IMR-90 (cell line): ENCODE measurements at regions not wholly inside any gene's neighbourhood (a gene's known extent, or its start where the extent isn't known, plus 50 kb on each side); places are given as distances from the start of the nearest gene placed in this dataset.

Experiments
- ATAC-seq: fragments of 200-7000 bp; cut with Tn5 transposase; 2 replicates; pipeline ENCODE4 v1.9.1; 2020; ENCODE audit warnings: low read depth, mild to moderate bottlenecking, moderate library complexity
- BruUV-seq: library from RNA; stranded (reverse); fragments of 400-500 nt; replicated peaks from 2 replicates; lab custom pipeline; 2021; lab: Mats Ljungman, UMichigan
- CTCF ChIA-PET: fragments of 300-600 bp; formaldehyde crosslinking; extraction: SDS; loops from one replicate; lab custom pipeline; 2021; ENCODE audit warnings: antibody characterized with exemption; lab: Yijun Ruan, JAX
- POLR2A ChIA-PET: fragments of 300-600 bp; sonication (Branson Sonifier 250); formaldehyde crosslinking; loops from one replicate; lab custom pipeline; 2022; ENCODE audit warnings: antibody characterized with exemption; ENCODE audit not compliant: unreplicated experiment; lab: Charles Lee
- DNase-seq: peaks from one replicate; pipeline ENCODE4 v3.0.0; 2013
- H2AFZ ChIP-seq: replicated peaks from 2 replicates; pipeline ENCODE3; 2013; ENCODE audit warnings: low read length, mild to moderate bottlenecking; ENCODE audit not compliant: poor library complexity
- H2AK5ac ChIP-seq: 2 replicates; pipeline ENCODE4 v1.6.1; 2013; ENCODE audit warnings: low read depth, low read length, inconsistent platforms
- H2AK9ac ChIP-seq: replicated peaks from 2 replicates; pipeline ENCODE3; 2013; ENCODE audit warnings: mild to moderate bottlenecking, low read depth, low read length, moderate library complexity; ENCODE audit not compliant: poor library complexity
- H2BK120ac ChIP-seq: 2 replicates; pipeline ENCODE4 v1.6.1; 2013; ENCODE audit warnings: low read depth, low read length, inconsistent platforms
- H2BK15ac ChIP-seq: 3 replicates; pipeline ENCODE4 v1.6.1; 2013; ENCODE audit warnings: low read depth, low read length, inconsistent platforms
- H2BK20ac ChIP-seq: 2 replicates; pipeline ENCODE4 v1.6.1; 2013; ENCODE audit warnings: low read depth, mild to moderate bottlenecking, inconsistent platforms, low read length, moderate library complexity
- H2BK5ac ChIP-seq: 2 replicates; pipeline ENCODE4 v1.6.1; 2013; ENCODE audit warnings: mild to moderate bottlenecking, low read depth, low read length, inconsistent platforms; ENCODE audit not compliant: poor library complexity, severe bottlenecking
- H3K14ac ChIP-seq: replicated peaks from 2 replicates; pipeline ENCODE4 v1.6.1; 2013; ENCODE audit warnings: low read depth, low read length, inconsistent platforms
- H3K18ac ChIP-seq: 2 replicates; pipeline ENCODE4 v1.6.1; 2013; ENCODE audit warnings: low read depth, low read length, control low read depth
- H3K23ac ChIP-seq: 2 replicates; pipeline ENCODE4 v1.6.1; 2013; ENCODE audit warnings: low read depth, low read length, inconsistent platforms
- H3K27ac ChIP-seq: 2 replicates; pipeline ENCODE4 v1.5.1; 2013; ENCODE audit warnings: mild to moderate bottlenecking, control low read depth, low read length; ENCODE audit not compliant: insufficient read depth
- H3K27me3 ChIP-seq: 2 replicates; pipeline ENCODE4 v1.6.1; 2013; ENCODE audit warnings: low read length; ENCODE audit not compliant: control insufficient read depth, insufficient read depth
- H3K36me3 ChIP-seq: 2 replicates; pipeline ENCODE4 v1.6.1; 2013; ENCODE audit warnings: low read length, mixed read lengths; ENCODE audit not compliant: control insufficient read depth, insufficient read depth
- H3K4ac ChIP-seq: 2 replicates; pipeline ENCODE4 v1.6.1; 2013; ENCODE audit warnings: low read depth, low read length, inconsistent platforms
- H3K4me1 ChIP-seq: 2 replicates; pipeline ENCODE4 v1.6.1; 2013; ENCODE audit warnings: low read length, mixed read lengths; ENCODE audit not compliant: control insufficient read depth, insufficient read depth
- H3K4me2 ChIP-seq: 2 replicates; pipeline ENCODE4 v1.6.1; 2013; ENCODE audit warnings: low read depth, mild to moderate bottlenecking, control low read depth, low read length, moderate library complexity
- H3K4me3 ChIP-seq: 2 replicates; pipeline ENCODE4 v1.5.1; 2013; ENCODE audit warnings: low read depth, mild to moderate bottlenecking, control low read depth, low read length, moderate library complexity; ENCODE audit not compliant: insufficient read depth
- H3K56ac ChIP-seq: 2 replicates; pipeline ENCODE4 v1.6.1; 2013; ENCODE audit warnings: low read length, inconsistent platforms; ENCODE audit not compliant: insufficient read depth; ENCODE audit errors: extremely low read depth
- H3K79me1 ChIP-seq, 2 experiments: 2 replicates each; pipeline ENCODE4 v1.6.1; 2013; ENCODE audit warnings: low read length in 2 of 2, inconsistent platforms in 1 of 2, low read depth in 1 of 2
- H3K9ac ChIP-seq: 2 replicates; pipeline ENCODE4 v1.6.1; 2013; ENCODE audit warnings: low read depth, low read length, control low read depth
- H3K9me1 ChIP-seq: 2 replicates; pipeline ENCODE4 v1.6.1; 2013; ENCODE audit warnings: low read length, inconsistent platforms; ENCODE audit not compliant: insufficient read depth
- H3K9me3 ChIP-seq: 2 replicates; pipeline ENCODE4 v1.6.1; 2013; ENCODE audit warnings: low read length; ENCODE audit not compliant: control insufficient read depth, insufficient read depth
- H4K20me1 ChIP-seq: 2 replicates; pipeline ENCODE4 v1.6.1; 2013; ENCODE audit warnings: low read length, inconsistent platforms; ENCODE audit not compliant: insufficient read depth
- H4K5ac ChIP-seq: 2 replicates; pipeline ENCODE4 v1.6.1; 2013; ENCODE audit warnings: mild to moderate bottlenecking, low read depth, low read length, control low read depth
- H4K8ac ChIP-seq, 2 experiments: 2 replicates each; pipeline ENCODE4 v1.6.1; 2013; ENCODE audit warnings: low read depth in 2 of 2, low read length in 2 of 2, control low read depth in 1 of 2, inconsistent platforms in 1 of 2
- H4K91ac ChIP-seq: 2 replicates; pipeline ENCODE4 v1.6.1; 2013; ENCODE audit warnings: low read depth, low read length, inconsistent platforms; ENCODE audit not compliant: insufficient read depth
- BHLHE40 ChIP-seq: fragments of 150-350 bp; IDR thresholded peaks from 2 replicates; pipeline ENCODE4 v1.6.1; 2016; ENCODE audit warnings: mild to moderate bottlenecking, low read depth, low read length
- CTCF ChIP-seq: conservative IDR thresholded peaks from 2 replicates; pipeline ENCODE4 v1.5.1; 2012; ENCODE audit warnings: mild to moderate bottlenecking, low read depth, low read length, improper control_type of control experiment
- POLR2A ChIP-seq: IDR thresholded peaks from 2 replicates; pipeline ENCODE4 v1.6.1; 2012; ENCODE audit warnings: mild to moderate bottlenecking, low read depth, low read length
- RCOR1 ChIP-seq: IDR thresholded peaks from 2 replicates; pipeline ENCODE4 v1.6.1; 2012; ENCODE audit warnings: mild to moderate bottlenecking, low read length, improper control_type of control experiment; ENCODE audit not compliant: insufficient replicate concordance
- SMC3 ChIP-seq: fragments of 150-350 bp; IDR thresholded peaks from 2 replicates; pipeline ENCODE4 v1.6.1; 2016; ENCODE audit warnings: low read depth, mild to moderate bottlenecking, antibody characterized with exemption, low read length, moderate library complexity
- WGBS, 2 experiments: methylation state at CpG; one replicate each; pipeline versions ENCODE4 v1.1.5 to v1.1.7; 2013; ENCODE audit warnings: missing lambda C conversion rate in 2 of 2; ENCODE audit not compliant: insufficient read length in 1 of 2; ENCODE audit errors: extremely low coverage in 2 of 2; 5-methylcytosine and 5-hydroxymethylcytosine counted together
- dilution Hi-C: fragments of 300-500 bp; cut with HindIII; formaldehyde crosslinking; loops from one replicate; pipeline ENCODE4 v1.14.3; 2018; ENCODE audit warnings: low sequenced_read_pairs; ENCODE audit not compliant: unreplicated experiment
- in situ Hi-C: fragments of 300-500 bp; cut with MboI; formaldehyde crosslinking; loops from 3 replicates; pipeline ENCODE4 v1.14.3; 2019; ENCODE audit warnings: low sequenced_read_pairs, inconsistent platforms, mixed read lengths
- intact Hi-C: fragments of 100-400 bp; cut with micrococcal nuclease; formaldehyde crosslinking; loops from 2 replicates; pipeline ENCODE4 v1.10.0; 2022

GRCh38 chrX:150088042-150088441 is 149.8 kb upstream of the EOLA2 start:
- Histone ChIP-seq H3K27me3 (no peaks in the 10 kb centered on the region), H3K14ac (no peak overlapping the region), H3K23ac (no peak overlapping the region), H2BK5ac (no peak overlapping the region), H2AK5ac (0 out of 2 replicates have a peak overlapping the region, but pooled peaks have one; percentile 49), H3K9ac (no peak overlapping the region), H2AK9ac (no peak overlapping the region), H3K36me3 (no peaks in the 10 kb centered on the region), H3K56ac (no peak overlapping the region), H2BK15ac (0 out of 3 replicates have a peak overlapping the region, but pooled peaks have one; percentile 48), H4K20me1 (no peaks in the 10 kb centered on the region), H4K91ac (no peak overlapping the region), H3K4me1 (peaks cover 10% of the 10 kb centered on the region), H2BK20ac (no peak overlapping the region; the same call in 1 of the 2 replicates), H3K79me1 (no peaks in the 10 kb centered on the region), H2BK120ac (no peak overlapping the region), H3K4ac (no peak overlapping the region), H4K8ac (no peak overlapping the region), H3K9me1 (peaks cover 9% of the 10 kb centered on the region; the same call in 1 of the 2 replicates), H3K4me3 (no peak overlapping the region), H2AFZ (no peak overlapping the region), H3K18ac (no peak overlapping the region), H3K4me2 (no peak overlapping the region), H4K5ac (no peak overlapping the region), H3K9me3 (no peaks in the 10 kb centered on the region), H3K27ac (no peak overlapping the region)
- TF ChIP-seq BHLHE40 (no peak), SMC3 (no peak), RCOR1 (no peak), POLR2A (no peak), CTCF (no peak)
- dilution Hi-C loops: no loop called here
- DNase-seq (no peak), ATAC-seq (no peak)
- intact Hi-C loops: no loop called here
- POLR2A ChIA-PET: interaction anchor here (0.9 kb wide), 1 partner anchor 276 kb away, joined by 3 read pairs; no protein-coding TSS in a partner anchor
- in situ Hi-C loops: no loop called here
- WGBS, 2 experiments: no CpG with 5 or more reads among the region's 5 CpGs
- BruUV-seq: no TSS peak
- CTCF ChIA-PET: no interaction called here
